ENCODE measurements at regions not wholly inside any gene's neighbourhood (a gene's known extent, or its start where the extent isn't known, plus 50 kb on each side); places are given as distances from the start of the nearest gene placed in this dataset.

GRCh38 chr10:84990713-84991112 lies 662.3 kb downstream of the CCSER2 start:
- TF ChIP-seq ZNF398 (tag by site-specific recombination; IDR thresholded peaks at IDR 0.05) = no peak
- TF ChIP-seq MEIS1 (CRISPR knock-in tag; IDR thresholded peaks at IDR 0.05; ENCODE audit: borderline replicate concordance) = no peak
- TF ChIP-seq ZNF621 (tag by site-specific recombination; IDR thresholded peaks at IDR 0.05) = no peak
- TF ChIP-seq ZNF560 (tag by site-specific recombination; IDR thresholded peaks at IDR 0.05; ENCODE audit: borderline replicate concordance) = no peak
- no peak for TF ChIP-seq ZNF776 (tag by site-specific recombination; IDR thresholded peaks at IDR 0.05; ENCODE audit: borderline replicate concordance)
- CTCF ChIA-PET = interaction anchor here (0.6 kb wide), 1 partner anchor 18 kb away, joined by 3 read pairs; no protein-coding TSS in a partner anchor
- Histone ChIP-seq H3K4me1 (ENCODE audit: control insufficient read depth, insufficient read depth, low read length) (no peaks in the 10 kb centered on the region), H3K27ac (ENCODE audit: extremely low read depth, low read depth, low read length) (no peak overlapping the region), H3K36me3 (ENCODE audit: control insufficient read depth in 2 of 2, insufficient read depth in 1 of 2, low read length in 2 of 2) (no peaks in the 10 kb centered on the region), H3K4me3 (ENCODE audit: low read depth, low read length) (no peak overlapping the region), H3K9me3 (ENCODE audit: control insufficient read depth, insufficient read depth, low read depth, low read length) (no peaks in the 10 kb centered on the region)
- POLR2A ChIA-PET = no interaction called here

- POLR2A ChIA-PET = no interaction called here
- CTCF ChIA-PET = no interaction called here
- Histone ChIP-seq H3K36me3 (ENCODE audit: control insufficient read depth in 2 of 2, insufficient read depth in 1 of 2, low read length in 2 of 2) (no peaks in the 10 kb centered on the region), H3K9me3 (ENCODE audit: control insufficient read depth, insufficient read depth, low read depth, low read length) (no peaks in the 10 kb centered on the region), H3K27ac (ENCODE audit: extremely low read depth, low read depth, low read length) (no peak overlapping the region), H3K4me1 (ENCODE audit: control insufficient read depth, insufficient read depth, low read length) (no peaks in the 10 kb centered on the region), H3K4me3 (ENCODE audit: low read depth, low read length) (no peak overlapping the region)
- TF ChIP-seq ZNF248 (tag by site-specific recombination; IDR thresholded peaks at IDR 0.05) = no peak
- no peak for TF ChIP-seq PRDM10 (tag by site-specific recombination; IDR thresholded peaks at IDR 0.05)
- no peak for TF ChIP-seq ZNF704 (tag by site-specific recombination; IDR thresholded peaks at IDR 0.05)
- TF ChIP-seq ZNF280C (tag by site-specific recombination; IDR thresholded peaks at IDR 0.05) = no peak
- no peak for TF ChIP-seq ZNF2 (tag by site-specific recombination; IDR thresholded peaks at IDR 0.05)
- TF ChIP-seq ZBTB26 (tag by site-specific recombination; optimal IDR thresholded peaks at IDR 0.05) = no peak
- TF ChIP-seq GLI2 (tag by site-specific recombination; IDR thresholded peaks at IDR 0.05; ENCODE audit: borderline replicate concordance, low read depth) = no peak
- no peak for TF ChIP-seq ZNF16 (tag by site-specific recombination; IDR thresholded peaks at IDR 0.05; ENCODE audit: low read depth)
- no peak for TF ChIP-seq ZNF423 (tag by site-specific recombination; IDR thresholded peaks at IDR 0.05)
- TF ChIP-seq ZNF10 (tag by site-specific recombination; IDR thresholded peaks at IDR 0.05) = no peak
- no peak for TF ChIP-seq ZEB2 (tag by site-specific recombination; IDR thresholded peaks at IDR 0.05)
- TF ChIP-seq ZNF155 (tag by site-specific recombination; IDR thresholded peaks at IDR 0.05) = no peak
- TF ChIP-seq ZNF404 (tag by site-specific recombination; IDR thresholded peaks at IDR 0.05) = no peak
- TF ChIP-seq ZNF776 (tag by site-specific recombination; IDR thresholded peaks at IDR 0.05; ENCODE audit: borderline replicate concordance) = no peak
- no peak for TF ChIP-seq ZNF366 (tag by site-specific recombination; conservative IDR thresholded peaks at IDR 0.05)
- TF ChIP-seq ZNF133 (tag by site-specific recombination; IDR thresholded peaks at IDR 0.05) = no peak
- no peak for TF ChIP-seq ZBTB21 (tag by site-specific recombination; IDR thresholded peaks at IDR 0.05)
- TF ChIP-seq ZNF214 (tag by site-specific recombination; IDR thresholded peaks at IDR 0.05; ENCODE audit: borderline replicate concordance) = no peak
- TF ChIP-seq ZNF121 (tag by site-specific recombination; IDR thresholded peaks at IDR 0.05) = no peak
- no peak for TF ChIP-seq AEBP2 (tag by site-specific recombination; IDR thresholded peaks at IDR 0.05; ENCODE audit: borderline replicate concordance)
Observed at GRCh38 chr10:84991301-84991700, 662.9 kb downstream of the CCSER2 start.
